ENCODE measurements at regions not wholly inside any gene's neighbourhood (a gene's known extent, or its start where the extent isn't known, plus 50 kb on each side); places are given as distances from the start of the nearest gene placed in this dataset.

DNA sequence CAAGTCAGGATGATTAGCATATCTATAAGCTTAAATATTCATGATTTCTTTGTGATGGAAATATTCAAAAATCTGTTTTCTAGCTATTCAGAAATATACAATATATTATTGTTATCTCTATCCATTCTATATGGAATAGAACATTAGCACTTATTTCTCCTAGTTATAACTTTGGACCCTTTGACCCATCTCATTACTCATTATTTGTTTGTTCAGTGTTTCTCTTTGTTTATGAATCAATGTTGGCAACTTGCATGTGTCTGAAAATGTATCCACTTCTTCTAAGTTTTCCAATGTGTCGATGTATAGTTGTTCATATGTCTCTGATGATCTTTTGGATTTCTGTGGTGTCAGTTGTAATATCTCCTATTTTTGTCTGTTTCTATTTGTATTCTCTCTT lies 1059.3 kb downstream of the CDH9 start:
- H2BK20ac ChIP-seq (ENCODE audit: low read depth, low read length) = no peak overlapping the region
- no peak overlapping the region for H3K4me2 ChIP-seq (ENCODE audit: low read depth, low read length)
- TF ChIP-seq, protein P1, sequence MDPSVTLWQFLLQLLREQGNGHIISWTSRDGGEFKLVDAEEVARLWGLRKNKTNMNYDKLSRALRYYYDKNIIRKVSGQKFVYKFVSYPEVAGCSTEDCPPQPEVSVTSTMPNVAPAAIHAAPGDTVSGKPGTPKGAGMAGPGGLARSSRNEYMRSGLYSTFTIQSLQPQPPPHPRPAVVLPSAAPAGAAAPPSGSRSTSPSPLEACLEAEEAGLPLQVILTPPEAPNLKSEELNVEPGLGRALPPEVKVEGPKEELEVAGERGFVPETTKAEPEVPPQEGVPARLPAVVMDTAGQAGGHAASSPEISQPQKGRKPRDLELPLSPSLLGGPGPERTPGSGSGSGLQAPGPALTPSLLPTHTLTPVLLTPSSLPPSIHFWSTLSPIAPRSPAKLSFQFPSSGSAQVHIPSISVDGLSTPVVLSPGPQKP (IDR thresholded peaks at IDR 0.05; ENCODE audit: borderline replicate concordance, low read depth, low read length) = no peak
- TF ChIP-seq RFX5 (IDR thresholded peaks at IDR 0.05; ENCODE audit: low read depth, low read length) (no peak), FOS (IDR thresholded peaks at IDR 0.05; ENCODE audit: low read depth, low read length) (no peak)
- no TSS peak for BruUV-seq (replicated peaks)
- no peaks in the 10 kb centered on the region for H4K20me1 ChIP-seq (ENCODE audit: insufficient read depth, low read length)
- no peak overlapping the region for H3K23ac ChIP-seq (ENCODE audit: low read depth, low read length)
- no peak overlapping the region for H2AK5ac ChIP-seq (ENCODE audit: low read depth, low read length)
- no peak overlapping the region for H2BK5ac ChIP-seq (ENCODE audit: low read depth, low read length, poor library complexity, severe bottlenecking)
- POLR2A ChIA-PET (ENCODE audit: unreplicated experiment) = no interaction called here
- no peaks in the 10 kb centered on the region for H3K36me3 ChIP-seq (ENCODE audit: control insufficient read depth, insufficient read depth, low read length)
- DNase-seq = no peak
- H3K9me1 ChIP-seq (ENCODE audit: insufficient read depth, low read length) = no peaks in the 10 kb centered on the region
- no peak overlapping the region for H3K14ac ChIP-seq (replicated peaks; ENCODE audit: low read depth, low read length)
- no peak overlapping the region for H2AK9ac ChIP-seq (replicated peaks; ENCODE audit: low read depth, low read length, poor library complexity)
- H4K8ac ChIP-seq (ENCODE audit: low read depth in 2 of 2, low read length in 2 of 2) = no peak overlapping the region
- H3K9ac ChIP-seq (ENCODE audit: low read depth, low read length) = no peak overlapping the region
- no peak overlapping the region for H4K91ac ChIP-seq (ENCODE audit: insufficient read depth, low read depth, low read length)
- no peak overlapping the region for H2BK120ac ChIP-seq (ENCODE audit: low read depth, low read length)
- H3K18ac ChIP-seq (ENCODE audit: low read depth, low read length) = no peak overlapping the region
- WGBS, 2 experiments (ENCODE audit: extremely low coverage in 2 of 2, insufficient read length in 1 of 2) = no CpG with 5 or more reads among the region's 1 CpG
- no peak overlapping the region for H3K56ac ChIP-seq (ENCODE audit: extremely low read depth, insufficient read depth, low read length)
- H3K79me1 ChIP-seq (ENCODE audit: low read depth in 1 of 2, low read length in 2 of 2) = no peaks in the 10 kb centered on the region
- intact Hi-C loops (cut with micrococcal nuclease) (no loop called here), in situ Hi-C loops (cut with MboI; ENCODE audit: low sequenced_read_pairs) (no loop called here), dilution Hi-C loops (cut with HindIII; ENCODE audit: low sequenced_read_pairs, unreplicated experiment) (no loop called here)
- H4K5ac ChIP-seq (ENCODE audit: low read depth, low read length) = no peak overlapping the region
- CTCF ChIA-PET = interaction anchor here (0.7 kb wide), 1 partner anchor 41 kb away, joined by 3 read pairs; no protein-coding TSS in a partner anchor
- H3K27ac ChIP-seq (ENCODE audit: insufficient read depth, low read length) = no peak overlapping the region
- H3K4me3 ChIP-seq (ENCODE audit: insufficient read depth, low read depth, low read length) = no peak overlapping the region
- H3K4ac ChIP-seq (ENCODE audit: low read depth, low read length) = no peak overlapping the region
- ATAC-seq (ENCODE audit: low read depth) = no peak
- no peak overlapping the region for H2AFZ ChIP-seq (replicated peaks; ENCODE audit: low read length, poor library complexity)
- H3K27me3 ChIP-seq (ENCODE audit: control insufficient read depth, insufficient read depth, low read length) = no peaks in the 10 kb centered on the region
- no peak overlapping the region for H2BK15ac ChIP-seq (ENCODE audit: low read depth, low read length)
- no peaks in the 10 kb centered on the region for H3K4me1 ChIP-seq (ENCODE audit: control insufficient read depth, insufficient read depth, low read length)
- 0 out of 2 replicates have a peak, but pooled peaks cover 2% of the 10 kb centered on the region for H3K9me3 ChIP-seq (ENCODE audit: control insufficient read depth, insufficient read depth, low read length)

Measured in IMR-90 (cell line).